H1 (cell line): ENCODE measurements at regions not wholly inside any gene's neighbourhood (a gene's known extent, or its start where the extent isn't known, plus 50 kb on each side); places are given as distances from the start of the nearest gene placed in this dataset.

Experiments used
- CHD1 ChIP-seq: IDR thresholded peaks from 2 replicates; pipeline ENCODE4 v1.6.1; 2012; ENCODE audit warnings: low read depth, low read length, improper control_type of control experiment
- RAD21 ChIP-seq, 2 experiments: IDR thresholded peaks in 1 of 2; conservative IDR thresholded peaks in 1 of 2; 2 replicates each; pipeline ENCODE4 v1.6.1; 2011; ENCODE audit warnings: low read depth in 2 of 2, low read length in 2 of 2, improper control_type of control experiment in 1 of 2, inconsistent platforms in 1 of 2, mild to moderate bottlenecking in 1 of 2, moderate library complexity in 1 of 2
- SP2 ChIP-seq: IDR thresholded peaks from 2 replicates; pipeline ENCODE4 v1.6.1; 2012; ENCODE audit warnings: mild to moderate bottlenecking, low read length, inconsistent platforms
- TEAD4 ChIP-seq: IDR thresholded peaks from 2 replicates; pipeline ENCODE4 v1.6.1; 2012; ENCODE audit warnings: low read depth, low read length, inconsistent platforms, mixed read lengths
- TF ChIP-seq, protein P1 (sequence below): fragments of 300-600 bp; sonication (generic); IDR thresholded peaks from 2 replicates; pipeline ENCODE4 v1.7.1; 2012; ENCODE audit warnings: low read length, moderate library complexity, mild to moderate bottlenecking, inconsistent platforms; ENCODE audit not compliant: insufficient replicate concordance
- TF ChIP-seq, protein P2 (sequence below), 3 experiments: IDR thresholded peaks; 1 replicate in 2 of 3; 2 replicates in 1 of 3; pipeline versions ENCODE4 v1.5.1 to v1.6.1; 2011; ENCODE audit warnings: low read length in 3 of 3, mild to moderate bottlenecking in 3 of 3, inconsistent platforms in 2 of 3, low read depth in 1 of 3, moderate library complexity in 1 of 3; ENCODE audit not compliant: insufficient read depth in 1 of 3; ENCODE audit errors: control extremely low read depth in 1 of 3

- TF ChIP-seq, protein P1, sequence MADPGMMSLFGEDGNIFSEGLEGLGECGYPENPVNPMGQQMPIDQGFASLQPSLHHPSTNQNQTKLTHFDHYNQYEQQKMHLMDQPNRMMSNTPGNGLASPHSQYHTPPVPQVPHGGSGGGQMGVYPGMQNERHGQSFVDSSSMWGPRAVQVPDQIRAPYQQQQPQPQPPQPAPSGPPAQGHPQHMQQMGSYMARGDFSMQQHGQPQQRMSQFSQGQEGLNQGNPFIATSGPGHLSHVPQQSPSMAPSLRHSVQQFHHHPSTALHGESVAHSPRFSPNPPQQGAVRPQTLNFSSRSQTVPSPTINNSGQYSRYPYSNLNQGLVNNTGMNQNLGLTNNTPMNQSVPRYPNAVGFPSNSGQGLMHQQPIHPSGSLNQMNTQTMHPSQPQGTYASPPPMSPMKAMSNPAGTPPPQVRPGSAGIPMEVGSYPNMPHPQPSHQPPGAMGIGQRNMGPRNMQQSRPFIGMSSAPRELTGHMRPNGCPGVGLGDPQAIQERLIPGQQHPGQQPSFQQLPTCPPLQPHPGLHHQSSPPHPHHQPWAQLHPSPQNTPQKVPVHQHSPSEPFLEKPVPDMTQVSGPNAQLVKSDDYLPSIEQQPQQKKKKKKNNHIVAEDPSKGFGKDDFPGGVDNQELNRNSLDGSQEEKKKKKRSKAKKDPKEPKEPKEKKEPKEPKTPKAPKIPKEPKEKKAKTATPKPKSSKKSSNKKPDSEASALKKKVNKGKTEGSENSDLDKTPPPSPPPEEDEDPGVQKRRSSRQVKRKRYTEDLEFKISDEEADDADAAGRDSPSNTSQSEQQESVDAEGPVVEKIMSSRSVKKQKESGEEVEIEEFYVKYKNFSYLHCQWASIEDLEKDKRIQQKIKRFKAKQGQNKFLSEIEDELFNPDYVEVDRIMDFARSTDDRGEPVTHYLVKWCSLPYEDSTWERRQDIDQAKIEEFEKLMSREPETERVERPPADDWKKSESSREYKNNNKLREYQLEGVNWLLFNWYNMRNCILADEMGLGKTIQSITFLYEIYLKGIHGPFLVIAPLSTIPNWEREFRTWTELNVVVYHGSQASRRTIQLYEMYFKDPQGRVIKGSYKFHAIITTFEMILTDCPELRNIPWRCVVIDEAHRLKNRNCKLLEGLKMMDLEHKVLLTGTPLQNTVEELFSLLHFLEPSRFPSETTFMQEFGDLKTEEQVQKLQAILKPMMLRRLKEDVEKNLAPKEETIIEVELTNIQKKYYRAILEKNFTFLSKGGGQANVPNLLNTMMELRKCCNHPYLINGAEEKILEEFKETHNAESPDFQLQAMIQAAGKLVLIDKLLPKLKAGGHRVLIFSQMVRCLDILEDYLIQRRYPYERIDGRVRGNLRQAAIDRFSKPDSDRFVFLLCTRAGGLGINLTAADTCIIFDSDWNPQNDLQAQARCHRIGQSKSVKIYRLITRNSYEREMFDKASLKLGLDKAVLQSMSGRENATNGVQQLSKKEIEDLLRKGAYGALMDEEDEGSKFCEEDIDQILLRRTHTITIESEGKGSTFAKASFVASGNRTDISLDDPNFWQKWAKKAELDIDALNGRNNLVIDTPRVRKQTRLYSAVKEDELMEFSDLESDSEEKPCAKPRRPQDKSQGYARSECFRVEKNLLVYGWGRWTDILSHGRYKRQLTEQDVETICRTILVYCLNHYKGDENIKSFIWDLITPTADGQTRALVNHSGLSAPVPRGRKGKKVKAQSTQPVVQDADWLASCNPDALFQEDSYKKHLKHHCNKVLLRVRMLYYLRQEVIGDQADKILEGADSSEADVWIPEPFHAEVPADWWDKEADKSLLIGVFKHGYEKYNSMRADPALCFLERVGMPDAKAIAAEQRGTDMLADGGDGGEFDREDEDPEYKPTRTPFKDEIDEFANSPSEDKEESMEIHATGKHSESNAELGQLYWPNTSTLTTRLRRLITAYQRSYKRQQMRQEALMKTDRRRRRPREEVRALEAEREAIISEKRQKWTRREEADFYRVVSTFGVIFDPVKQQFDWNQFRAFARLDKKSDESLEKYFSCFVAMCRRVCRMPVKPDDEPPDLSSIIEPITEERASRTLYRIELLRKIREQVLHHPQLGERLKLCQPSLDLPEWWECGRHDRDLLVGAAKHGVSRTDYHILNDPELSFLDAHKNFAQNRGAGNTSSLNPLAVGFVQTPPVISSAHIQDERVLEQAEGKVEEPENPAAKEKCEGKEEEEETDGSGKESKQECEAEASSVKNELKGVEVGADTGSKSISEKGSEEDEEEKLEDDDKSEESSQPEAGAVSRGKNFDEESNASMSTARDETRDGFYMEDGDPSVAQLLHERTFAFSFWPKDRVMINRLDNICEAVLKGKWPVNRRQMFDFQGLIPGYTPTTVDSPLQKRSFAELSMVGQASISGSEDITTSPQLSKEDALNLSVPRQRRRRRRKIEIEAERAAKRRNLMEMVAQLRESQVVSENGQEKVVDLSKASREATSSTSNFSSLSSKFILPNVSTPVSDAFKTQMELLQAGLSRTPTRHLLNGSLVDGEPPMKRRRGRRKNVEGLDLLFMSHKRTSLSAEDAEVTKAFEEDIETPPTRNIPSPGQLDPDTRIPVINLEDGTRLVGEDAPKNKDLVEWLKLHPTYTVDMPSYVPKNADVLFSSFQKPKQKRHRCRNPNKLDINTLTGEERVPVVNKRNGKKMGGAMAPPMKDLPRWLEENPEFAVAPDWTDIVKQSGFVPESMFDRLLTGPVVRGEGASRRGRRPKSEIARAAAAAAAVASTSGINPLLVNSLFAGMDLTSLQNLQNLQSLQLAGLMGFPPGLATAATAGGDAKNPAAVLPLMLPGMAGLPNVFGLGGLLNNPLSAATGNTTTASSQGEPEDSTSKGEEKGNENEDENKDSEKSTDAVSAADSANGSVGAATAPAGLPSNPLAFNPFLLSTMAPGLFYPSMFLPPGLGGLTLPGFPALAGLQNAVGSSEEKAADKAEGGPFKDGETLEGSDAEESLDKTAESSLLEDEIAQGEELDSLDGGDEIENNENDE: no peak
- TF ChIP-seq RAD21 (IDR thresholded peaks at IDR 0.05 in 1 of 2, conservative IDR thresholded peaks at IDR 0.05 in 1 of 2; ENCODE audit: low read depth in 2 of 2, low read length in 2 of 2): peak; percentile 19 to 34; a peak in 2 of 4 replicates
- TF ChIP-seq CHD1: no peak
- TF ChIP-seq, protein P2, sequence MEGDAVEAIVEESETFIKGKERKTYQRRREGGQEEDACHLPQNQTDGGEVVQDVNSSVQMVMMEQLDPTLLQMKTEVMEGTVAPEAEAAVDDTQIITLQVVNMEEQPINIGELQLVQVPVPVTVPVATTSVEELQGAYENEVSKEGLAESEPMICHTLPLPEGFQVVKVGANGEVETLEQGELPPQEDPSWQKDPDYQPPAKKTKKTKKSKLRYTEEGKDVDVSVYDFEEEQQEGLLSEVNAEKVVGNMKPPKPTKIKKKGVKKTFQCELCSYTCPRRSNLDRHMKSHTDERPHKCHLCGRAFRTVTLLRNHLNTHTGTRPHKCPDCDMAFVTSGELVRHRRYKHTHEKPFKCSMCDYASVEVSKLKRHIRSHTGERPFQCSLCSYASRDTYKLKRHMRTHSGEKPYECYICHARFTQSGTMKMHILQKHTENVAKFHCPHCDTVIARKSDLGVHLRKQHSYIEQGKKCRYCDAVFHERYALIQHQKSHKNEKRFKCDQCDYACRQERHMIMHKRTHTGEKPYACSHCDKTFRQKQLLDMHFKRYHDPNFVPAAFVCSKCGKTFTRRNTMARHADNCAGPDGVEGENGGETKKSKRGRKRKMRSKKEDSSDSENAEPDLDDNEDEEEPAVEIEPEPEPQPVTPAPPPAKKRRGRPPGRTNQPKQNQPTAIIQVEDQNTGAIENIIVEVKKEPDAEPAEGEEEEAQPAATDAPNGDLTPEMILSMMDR (IDR thresholded peaks at IDR 0.05; ENCODE audit: control extremely low read depth in 1 of 3, insufficient read depth in 1 of 3, low read depth in 1 of 3, low read length in 3 of 3): peak in 1 of 3 experiments; percentile 35; a peak in 1 of 4 replicates
- no peak for TF ChIP-seq SP2
- TF ChIP-seq TEAD4: no peak
Measured at GRCh38 chrX:64642482-64642881, 247.2 kb upstream of the MTMR8 start (continued).
